ENCODE measurements at regions not wholly inside any gene's neighbourhood (a gene's known extent, or its start where the extent isn't known, plus 50 kb on each side); places are given as distances from the start of the nearest gene placed in this dataset.

DNA sequence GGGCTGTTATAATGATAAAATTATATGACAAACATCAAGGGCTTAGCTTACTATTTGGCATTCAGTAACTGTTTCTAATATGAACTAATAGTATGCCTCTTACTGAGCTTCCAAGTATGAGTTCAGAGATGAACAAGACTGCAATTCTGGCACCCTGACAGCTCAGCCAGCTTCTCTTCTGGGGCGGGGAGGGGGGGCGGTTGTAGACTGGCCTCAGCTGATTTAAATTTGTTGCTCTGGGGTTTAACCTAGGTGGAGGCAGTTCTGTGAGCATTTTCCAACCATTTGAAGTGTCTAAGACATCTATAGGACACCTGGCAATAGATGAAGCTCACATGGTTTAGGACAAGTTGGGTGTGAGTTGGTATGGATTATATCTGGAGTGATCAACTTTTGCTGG lies 401.9 kb downstream of the QKI start:
- TF ChIP-seq, protein P1, sequence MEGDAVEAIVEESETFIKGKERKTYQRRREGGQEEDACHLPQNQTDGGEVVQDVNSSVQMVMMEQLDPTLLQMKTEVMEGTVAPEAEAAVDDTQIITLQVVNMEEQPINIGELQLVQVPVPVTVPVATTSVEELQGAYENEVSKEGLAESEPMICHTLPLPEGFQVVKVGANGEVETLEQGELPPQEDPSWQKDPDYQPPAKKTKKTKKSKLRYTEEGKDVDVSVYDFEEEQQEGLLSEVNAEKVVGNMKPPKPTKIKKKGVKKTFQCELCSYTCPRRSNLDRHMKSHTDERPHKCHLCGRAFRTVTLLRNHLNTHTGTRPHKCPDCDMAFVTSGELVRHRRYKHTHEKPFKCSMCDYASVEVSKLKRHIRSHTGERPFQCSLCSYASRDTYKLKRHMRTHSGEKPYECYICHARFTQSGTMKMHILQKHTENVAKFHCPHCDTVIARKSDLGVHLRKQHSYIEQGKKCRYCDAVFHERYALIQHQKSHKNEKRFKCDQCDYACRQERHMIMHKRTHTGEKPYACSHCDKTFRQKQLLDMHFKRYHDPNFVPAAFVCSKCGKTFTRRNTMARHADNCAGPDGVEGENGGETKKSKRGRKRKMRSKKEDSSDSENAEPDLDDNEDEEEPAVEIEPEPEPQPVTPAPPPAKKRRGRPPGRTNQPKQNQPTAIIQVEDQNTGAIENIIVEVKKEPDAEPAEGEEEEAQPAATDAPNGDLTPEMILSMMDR (IDR thresholded peaks at IDR 0.05): no peak
- TF ChIP-seq POLR2A (IDR thresholded peaks at IDR 0.05; ENCODE audit: low read depth): no peak

Data from esophagus muscularis mucosa (tissue), 3 donors.